H1 (cell line): ENCODE measurements at regions not wholly inside any gene's neighbourhood (a gene's known extent, or its start where the extent isn't known, plus 50 kb on each side); places are given as distances from the start of the nearest gene placed in this dataset.
"Not testable (repeated sequence)": the region's sequence is repeated elsewhere in the genome, so short reads cannot be mapped to it uniquely, and the experiment has no call there.

Experiments
- CTCF ChIA-PET: fragments of 300-600 bp; sonication (Branson Sonifier 250); formaldehyde crosslinking; loops from one replicate; lab custom pipeline; 2021; ENCODE audit not compliant: partially characterized antibody; lab: Charles Lee
- POLR2A ChIA-PET: fragments of 300-600 bp; sonication (Branson Sonifier 250); formaldehyde crosslinking; loops from one replicate; lab custom pipeline; 2021; ENCODE audit warnings: inconsistent platforms; ENCODE audit not compliant: partially characterized antibody; lab: Charles Lee
- DNase-seq, 2 experiments: peaks; one replicate each; pipeline versions ENCODE4 v3.0.0 to v3.0.0-alpha.2; 2010 to 2022; ENCODE audit warnings: low spot score in 2 of 2, low read depth in 1 of 2, mixed read lengths in 1 of 2
- FAIRE-seq: peaks from 2 replicates; lab custom pipeline; 2011; peaks lifted over from hg19 to GRCh38; lab: Jason Lieb, UNC
- H2AFZ ChIP-seq: 2 replicates; pipeline ENCODE4 v1.8.1; 2012; ENCODE audit warnings: low read length, inconsistent platforms
- H2AK5ac ChIP-seq: 2 replicates; pipeline ENCODE4 v1.6.1; 2013; ENCODE audit warnings: low read depth, low read length
- H2BK120ac ChIP-seq: replicated peaks from 2 replicates; pipeline ENCODE3; 2013; ENCODE audit warnings: low read depth, low read length, inconsistent platforms
- H2BK12ac ChIP-seq: 2 replicates; pipeline ENCODE4 v1.6.1; 2013; ENCODE audit warnings: low read depth, low read length
- H2BK15ac ChIP-seq: 2 replicates; pipeline ENCODE4 v1.6.1; 2013; ENCODE audit warnings: low read length
- H2BK20ac ChIP-seq: 2 replicates; pipeline ENCODE4 v1.6.1; 2013; ENCODE audit warnings: low read length
- H2BK5ac ChIP-seq: 2 replicates; pipeline ENCODE4 v1.6.1; 2013; ENCODE audit warnings: low read depth, low read length
- H3K14ac ChIP-seq: 2 replicates; pipeline ENCODE4 v1.6.1; 2013; ENCODE audit warnings: inconsistent platforms; ENCODE audit not compliant: insufficient read length
- H3K18ac ChIP-seq: 2 replicates; pipeline ENCODE4 v1.6.1; 2013; ENCODE audit warnings: low read length; ENCODE audit errors: extremely low read depth
- H3K23ac ChIP-seq: 2 replicates; pipeline ENCODE4 v1.6.1; 2013; ENCODE audit warnings: inconsistent platforms; ENCODE audit not compliant: insufficient read length
- H3K23me2 ChIP-seq: 2 replicates; pipeline ENCODE4 v1.6.1; 2013; ENCODE audit warnings: low read depth, low read length
- H3K27ac ChIP-seq: 2 replicates; pipeline ENCODE4 v1.6.1; 2011; ENCODE audit warnings: low read depth, low read length, inconsistent platforms
- H3K27me3 ChIP-seq, 4 experiments: replicated peaks in 1 of 4; 1 replicate in 1 of 4; 2 replicates in 3 of 4; pipeline versions ENCODE4 v1.6.1 to v1.8.1; 2011 to 2013; ENCODE audit warnings: low read length in 3 of 4, mild to moderate bottlenecking in 3 of 4, inconsistent platforms in 2 of 4, mixed read lengths in 2 of 4, moderate library complexity in 1 of 4; ENCODE audit not compliant: control insufficient read depth in 3 of 4, insufficient read depth in 3 of 4; ENCODE audit errors: extremely low read depth in 1 of 4
- H3K36me3 ChIP-seq, 4 experiments: 2 replicates each; pipeline versions ENCODE4 v1.6.1 to v1.8.1; 2011 to 2013; ENCODE audit warnings: mild to moderate bottlenecking in 4 of 4, low read length in 3 of 4, moderate library complexity in 2 of 4, control low read depth in 1 of 4, inconsistent platforms in 1 of 4; ENCODE audit not compliant: insufficient read depth in 4 of 4, control insufficient read depth in 2 of 4
- H3K4ac ChIP-seq: replicated peaks from 2 replicates; pipeline ENCODE3; 2013; ENCODE audit warnings: low read length, low read depth, mixed read lengths, inconsistent platforms; ENCODE audit not compliant: insufficient read length
- H3K4me1 ChIP-seq, 4 experiments: replicated peaks in 1 of 4; 1 replicate in 1 of 4; 2 replicates in 3 of 4; pipeline versions ENCODE4 v1.6.1 to v1.8.1; 2011 to 2013; ENCODE audit warnings: low read length in 3 of 4, inconsistent platforms in 2 of 4, mixed read lengths in 1 of 4; ENCODE audit not compliant: insufficient read depth in 4 of 4, control insufficient read depth in 3 of 4
- H3K4me2 ChIP-seq, 2 experiments: 2 replicates each; pipeline versions ENCODE4 v1.6.1 to v1.8.1; 2011 to 2013; ENCODE audit warnings: low read depth in 2 of 2, low read length in 2 of 2, control low read depth in 1 of 2, inconsistent platforms in 1 of 2, mild to moderate bottlenecking in 1 of 2; ENCODE audit not compliant: insufficient read depth in 1 of 2
- H3K4me3 ChIP-seq, 4 experiments: fragments of 200-600, 300-600 bp in 1 of 4; sonication (generic), shearing (Covaris generic), sonication (Bioruptor Twin) in 1 of 4; 2 replicates each; pipeline versions ENCODE4 v1.5.1 to v1.8.1; 2011 to 2016; ENCODE audit warnings: low read length in 4 of 4, low read depth in 3 of 4, control low read depth in 2 of 4, inconsistent platforms in 2 of 4, mild to moderate bottlenecking in 2 of 4, mixed read lengths in 1 of 4, moderate library complexity in 1 of 4; ENCODE audit not compliant: insufficient read depth in 2 of 4; ENCODE audit errors: extremely low read depth in 1 of 4
- H3K56ac ChIP-seq: replicated peaks from 2 replicates; pipeline ENCODE3; 2013; ENCODE audit warnings: low read depth, mild to moderate bottlenecking, mixed read lengths, low read length, inconsistent platforms; ENCODE audit not compliant: insufficient read length
- H3K79me1 ChIP-seq: 2 replicates; pipeline ENCODE4 v1.6.1; 2013; ENCODE audit warnings: low read depth, low read length, control low read depth
- H3K79me2 ChIP-seq, 2 experiments: 2 replicates each; pipeline versions ENCODE4 v1.6.1 to v1.8.1; 2012 to 2013; ENCODE audit warnings: low read length in 2 of 2, mild to moderate bottlenecking in 2 of 2, inconsistent platforms in 1 of 2; ENCODE audit not compliant: insufficient read depth in 2 of 2, control insufficient read depth in 1 of 2
- H3K9ac ChIP-seq, 4 experiments: replicated peaks in 1 of 4; 1 replicate in 1 of 4; 2 replicates in 3 of 4; pipeline versions ENCODE4 v1.6.1 to v1.8.1; 2011 to 2013; ENCODE audit warnings: low read depth in 3 of 4, low read length in 3 of 4, control low read depth in 2 of 4, mild to moderate bottlenecking in 2 of 4, moderate library complexity in 2 of 4, inconsistent platforms in 1 of 4; ENCODE audit errors: extremely low read depth in 1 of 4
- H3K9me3 ChIP-seq, 2 experiments: 2 replicates each; pipeline versions ENCODE4 v1.6.1 to v1.8.1; 2012 to 2013; ENCODE audit warnings: mild to moderate bottlenecking in 2 of 2, moderate library complexity in 2 of 2, control low read depth in 1 of 2, inconsistent platforms in 1 of 2, low read depth in 1 of 2, low read length in 1 of 2, mixed read lengths in 1 of 2; ENCODE audit not compliant: insufficient read depth in 2 of 2
- H4K20me1 ChIP-seq, 2 experiments: replicated peaks in 1 of 2; 2 replicates each; pipeline versions ENCODE3 to v1.8.1; 2011 to 2013; ENCODE audit warnings: inconsistent platforms in 2 of 2, low read length in 2 of 2, mild to moderate bottlenecking in 1 of 2; ENCODE audit not compliant: insufficient read depth in 2 of 2, control insufficient read depth in 1 of 2
- H4K5ac ChIP-seq: 2 replicates; pipeline ENCODE4 v1.6.1; 2013; ENCODE audit warnings: low read length, low read depth, mixed read lengths, inconsistent platforms; ENCODE audit not compliant: insufficient read length
- H4K8ac ChIP-seq: 2 replicates; pipeline ENCODE4 v1.8.0; 2013; ENCODE audit warnings: mild to moderate bottlenecking, moderate library complexity, low read length, inconsistent platforms; ENCODE audit not compliant: insufficient read depth; ENCODE audit errors: extremely low read depth
- H4K91ac ChIP-seq: replicated peaks from 2 replicates; pipeline ENCODE3; 2013; ENCODE audit warnings: low read length, mixed read lengths, inconsistent platforms; ENCODE audit not compliant: insufficient read length

DNA sequence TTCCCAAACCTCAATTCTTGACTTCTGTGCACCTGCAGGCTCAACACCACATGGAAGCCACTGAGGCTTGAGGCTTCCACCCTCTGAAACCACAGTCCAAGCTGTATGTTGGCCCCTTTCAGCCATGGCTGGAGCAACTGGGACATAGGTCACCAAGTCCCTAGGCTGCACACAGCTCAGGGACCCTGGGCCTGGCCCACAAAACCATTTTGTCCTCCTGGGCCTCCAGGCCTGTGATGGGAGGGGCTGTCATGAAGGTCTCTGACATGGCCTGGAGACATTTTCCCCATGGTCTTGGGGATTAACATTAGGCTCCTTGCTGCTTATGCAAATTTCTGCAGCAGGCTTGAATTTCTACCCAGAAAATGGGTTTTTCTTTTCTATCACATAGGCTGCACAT lies 283.9 kb downstream of the MAP2K6 start:
- peak in 1 of 2 experiments; percentile 47 for DNase-seq
- H3K9ac ChIP-seq, H3K27me3 ChIP-seq, H3K23me2 ChIP-seq, H3K56ac ChIP-seq, H3K79me1 ChIP-seq, H3K23ac ChIP-seq, H3K79me2 ChIP-seq, H3K4ac ChIP-seq, H2BK5ac ChIP-seq, POLR2A ChIA-PET, H2AFZ ChIP-seq, H3K4me1 ChIP-seq, H4K91ac ChIP-seq, CTCF ChIA-PET, H2BK15ac ChIP-seq, H3K36me3 ChIP-seq, H4K5ac ChIP-seq, H4K8ac ChIP-seq, H3K4me2 ChIP-seq, H4K20me1 ChIP-seq, H2BK20ac ChIP-seq, H2BK12ac ChIP-seq, H3K14ac ChIP-seq, H3K4me3 ChIP-seq, FAIRE-seq, H2AK5ac ChIP-seq, H2BK120ac ChIP-seq, H3K18ac ChIP-seq, H3K27ac ChIP-seq: not testable (repeated sequence)
- peaks cover 11 to 20% of the 10 kb centered on the region in 2 experiments for H3K9me3 ChIP-seq
